ENCODE measurements at regions not wholly inside any gene's neighbourhood (a gene's known extent, or its start where the extent isn't known, plus 50 kb on each side); places are given as distances from the start of the nearest gene placed in this dataset.
A peak's percentile ranks its signal among the peaks of the same experiment; 100 is the strongest.
"Not testable (repeated sequence)": the region's sequence is repeated elsewhere in the genome, so short reads cannot be mapped to it uniquely, and the experiment has no call there.

DNA sequence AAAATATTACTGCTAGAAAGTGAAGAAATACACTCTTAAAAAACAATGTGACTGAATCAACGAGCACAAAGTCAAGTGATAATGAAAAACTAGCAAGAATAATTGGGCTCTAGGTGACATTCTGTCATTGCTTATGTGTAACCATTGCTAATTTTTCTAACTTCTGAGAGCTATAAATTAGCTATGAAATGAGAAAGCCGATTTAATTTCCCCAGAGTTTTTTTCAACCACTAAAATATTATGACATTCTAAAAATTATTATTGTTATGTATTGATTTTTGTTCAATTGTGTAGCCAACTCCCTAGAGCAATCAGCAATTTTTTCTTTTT, 458.6 kb upstream of the ATXN8OS start:
- DNase-seq, result no peak

DNA sequence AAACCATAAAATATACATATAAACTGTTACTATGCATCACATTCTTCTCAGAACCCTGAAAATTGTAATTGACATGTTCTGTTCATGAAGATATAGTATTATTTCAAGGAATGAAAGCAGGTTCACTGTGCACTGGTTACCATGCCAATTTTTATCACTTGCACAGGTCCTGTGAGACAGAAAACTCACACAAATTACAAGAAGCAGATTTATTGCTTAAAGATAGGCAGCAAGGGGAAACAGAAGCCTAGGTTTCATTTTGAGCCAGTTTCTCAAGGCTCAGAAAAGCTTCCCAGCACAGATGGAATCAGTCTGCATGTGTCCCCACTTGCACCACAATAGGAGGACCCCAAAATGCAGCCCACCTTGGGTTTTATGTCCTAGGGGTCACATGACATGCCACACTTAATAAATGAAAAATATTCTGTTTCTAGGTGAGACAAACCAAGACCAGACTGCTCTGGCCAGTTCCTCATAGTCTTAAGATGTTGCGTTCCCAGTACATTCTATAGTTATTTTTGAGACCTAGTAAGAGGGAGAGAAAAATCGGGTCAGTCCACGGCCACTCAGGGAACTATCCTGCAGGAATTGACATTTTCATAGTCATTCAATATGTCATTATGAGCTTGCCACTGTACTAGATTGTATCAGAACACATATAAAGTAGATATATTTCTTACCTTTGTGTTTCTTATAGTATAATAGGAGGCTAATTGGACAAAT, 459.1 kb upstream of the ATXN8OS start:
- DNase-seq, result no peak

GRCh38 chr13:69644447-69644846, 463.2 kb upstream of the ATXN8OS start:
- no peak for DNase-seq

DNA sequence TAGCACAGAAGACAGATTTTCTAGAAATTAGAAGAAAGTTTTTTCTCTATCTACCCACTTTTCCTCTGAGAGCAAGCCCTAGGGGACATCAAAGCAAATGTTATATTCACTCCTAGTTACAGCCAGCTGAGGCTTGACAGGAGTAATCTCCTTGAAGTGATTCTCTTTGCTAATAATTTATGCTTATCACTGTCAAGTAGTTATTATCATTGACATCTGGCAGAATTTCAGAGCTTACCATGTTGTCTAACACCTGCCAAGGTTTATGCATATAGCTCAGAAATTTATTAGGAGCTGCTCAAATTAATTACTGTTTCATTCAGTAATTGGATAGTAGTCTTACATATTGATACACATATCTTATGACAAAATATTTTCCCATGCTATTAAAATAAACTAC, 465.9 kb upstream of the ATXN8OS start:
- DNase-seq, result no peak

DNA sequence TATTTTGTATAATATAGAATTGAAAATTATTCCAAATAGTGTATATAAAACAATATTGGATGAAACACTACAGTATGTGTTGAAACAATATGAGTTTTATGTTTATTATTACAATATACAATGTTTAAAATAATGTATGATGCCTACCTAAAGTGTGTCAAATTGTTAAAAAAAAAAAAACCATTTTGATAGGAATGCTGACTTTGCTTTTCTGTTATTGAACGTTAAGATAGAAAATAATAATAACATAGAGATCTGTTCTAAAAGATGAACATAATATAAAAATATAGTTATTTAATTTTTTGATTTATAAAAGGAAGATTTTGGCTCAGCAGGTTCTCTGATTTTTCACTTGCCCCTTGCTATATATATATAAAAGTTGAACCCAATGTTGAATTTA, 474.6 kb upstream of the ATXN8OS start:
- DNase-seq, result no peak

DNA sequence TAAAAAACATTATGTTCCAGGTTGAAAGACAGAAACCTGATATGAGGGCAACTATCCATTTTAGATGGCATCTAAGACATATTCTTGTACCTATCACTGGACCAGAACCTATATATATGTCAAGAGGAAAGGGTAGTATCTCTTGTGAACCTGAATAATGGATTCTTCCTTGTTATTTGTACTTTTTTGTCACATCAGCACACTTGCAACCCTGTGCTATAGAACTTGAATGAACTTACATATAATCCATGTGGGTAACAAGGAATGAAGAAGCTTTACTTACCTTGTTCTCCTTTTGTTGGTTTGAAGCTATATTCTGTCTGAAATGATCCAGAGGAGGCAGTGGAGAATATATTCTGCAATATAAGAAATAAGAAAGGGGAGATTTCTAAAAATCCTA, 483.7 kb upstream of the ATXN8OS start:
- no peak for DNase-seq

GRCh38 chr13:69619651-69620050, 488.0 kb upstream of the ATXN8OS start:
- no peak for DNase-seq

DNA sequence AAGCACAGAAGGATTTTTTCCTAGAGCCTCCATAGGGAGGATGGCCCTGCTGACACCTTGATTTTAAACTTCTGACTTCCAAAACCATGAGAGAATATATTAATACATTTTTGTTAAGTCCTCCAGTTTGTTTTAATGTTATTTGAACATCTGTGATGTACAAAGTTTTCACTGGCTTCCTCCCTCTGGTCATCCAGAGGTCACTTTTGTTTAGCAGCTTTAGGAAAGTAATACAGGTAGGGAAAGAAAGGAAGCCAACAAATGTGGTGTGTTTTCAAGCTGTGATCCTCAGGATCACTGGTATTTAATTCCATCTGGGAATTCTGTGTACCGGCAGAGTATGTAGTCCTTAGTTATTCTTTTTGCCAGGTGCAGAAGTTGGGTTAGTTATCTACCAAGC, 488.8 kb upstream of the ATXN8OS start:
- no peak for DNase-seq

DNA sequence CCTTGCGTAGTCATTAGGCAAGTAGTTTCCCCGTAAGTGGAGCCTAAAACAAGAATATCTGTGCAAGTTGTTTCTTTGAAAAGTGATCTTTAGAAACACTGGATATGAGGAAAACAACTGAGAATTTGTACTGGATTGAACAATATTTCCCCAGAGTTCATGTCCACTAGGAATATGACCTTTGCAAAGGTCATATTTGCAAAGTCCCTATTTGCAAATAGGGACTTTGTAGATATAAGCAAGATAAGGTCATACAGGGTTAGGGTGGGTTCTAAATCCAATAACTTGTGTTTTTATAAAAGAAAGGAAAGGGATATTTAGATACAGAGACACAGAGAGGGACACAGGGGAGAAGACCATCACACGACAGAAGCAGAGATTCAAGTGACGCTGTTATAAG, 489.2 kb upstream of the ATXN8OS start:
- DNase-seq, result no peak

DNA sequence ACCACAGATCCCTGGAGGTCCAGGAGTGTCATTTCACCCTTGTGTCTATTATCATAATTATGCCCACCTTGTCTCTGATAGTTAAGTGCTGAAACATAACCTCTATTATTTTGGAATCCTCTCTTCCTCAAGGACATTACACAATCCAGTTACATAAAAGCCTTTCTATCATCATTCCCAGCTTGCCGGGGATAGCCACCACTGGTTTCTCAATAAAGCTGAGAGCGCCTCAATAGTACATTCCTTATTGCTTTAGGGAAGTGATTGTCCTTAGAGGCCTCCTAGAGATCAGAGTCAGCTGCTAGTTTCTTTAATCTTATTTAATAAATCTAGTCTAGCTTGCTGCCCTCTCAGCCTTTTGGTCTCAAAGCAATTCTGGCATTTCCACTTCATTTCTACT, 490.0 kb upstream of the ATXN8OS start:
- DNase-seq, result no peak

GRCh38 chr13:69616396-69616795, 491.2 kb upstream of the ATXN8OS start:
- no peak for DNase-seq

DNA sequence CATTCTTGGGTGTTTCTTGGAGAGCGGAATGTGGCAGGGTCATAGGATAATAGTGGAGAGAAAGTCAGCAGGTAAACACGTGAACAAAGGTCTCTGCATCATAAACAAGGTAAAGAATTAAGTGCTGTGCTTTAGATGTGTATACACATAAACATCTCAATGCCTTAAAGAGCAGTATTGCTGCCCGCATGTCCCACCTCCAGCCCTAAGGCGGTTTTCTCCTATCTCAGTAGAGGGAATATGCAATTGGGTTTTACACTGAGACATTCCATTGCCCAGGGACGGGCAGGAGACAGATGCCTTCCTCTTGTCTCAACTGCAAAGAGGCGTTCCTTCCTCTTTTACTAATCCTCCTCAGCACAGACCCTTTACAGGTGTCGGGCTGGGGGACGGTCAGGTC, 492.6 kb upstream of the ATXN8OS start:
- not testable (repeated sequence) for DNase-seq

DNA sequence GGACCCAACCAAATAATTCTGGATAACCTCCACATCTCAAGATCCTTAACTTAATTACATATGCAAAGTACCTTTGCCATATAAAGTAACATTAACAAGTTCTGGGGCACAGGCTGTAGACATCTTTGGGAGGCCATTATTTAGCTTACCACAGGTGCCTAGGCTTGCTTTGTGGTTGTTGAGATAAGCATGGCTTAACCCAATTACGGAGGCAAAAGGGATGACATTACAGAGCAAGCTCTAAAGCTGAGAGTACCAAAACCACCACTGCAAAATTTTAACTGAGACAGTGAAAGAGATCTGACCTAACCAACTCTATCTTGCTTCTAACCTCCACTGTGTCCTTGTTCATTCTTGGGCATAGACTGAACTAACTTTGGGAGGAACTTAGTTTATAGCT, 502.9 kb upstream of the ATXN8OS start:
- no peak for DNase-seq

DNA sequence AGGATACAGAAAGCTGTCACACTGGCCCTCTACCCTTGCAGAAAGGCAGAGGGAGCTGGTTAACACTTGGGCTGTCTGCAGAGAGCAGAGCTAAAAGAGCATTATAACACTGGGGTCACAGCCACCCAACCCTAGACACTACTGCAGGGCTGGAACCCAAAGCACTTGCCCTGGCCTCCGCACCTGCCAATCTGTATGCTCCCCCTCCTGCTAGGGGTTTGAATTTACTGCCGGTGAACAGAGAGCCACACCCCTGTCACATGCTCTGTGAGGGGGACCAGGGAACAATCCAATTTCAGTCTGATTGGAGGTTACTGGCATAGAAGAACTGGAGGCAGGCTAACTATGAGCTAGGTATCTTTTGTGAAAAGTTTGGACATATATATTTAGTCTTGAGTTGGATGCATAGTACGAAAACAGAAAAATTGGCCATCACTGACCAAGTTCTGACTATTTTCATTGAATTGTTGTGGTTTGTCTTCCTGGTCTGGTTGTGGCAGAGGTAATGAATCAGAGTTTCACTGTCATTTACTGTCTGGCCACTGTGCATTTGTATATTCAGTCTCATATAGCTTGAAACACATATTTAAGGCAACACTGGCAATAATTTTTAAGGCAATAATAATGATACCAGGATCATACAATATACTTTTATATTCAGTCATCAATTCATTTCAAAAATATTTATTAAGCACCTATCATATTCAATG, 504.3 kb upstream of the ATXN8OS start:
- DNase-seq, result no peak

DNA sequence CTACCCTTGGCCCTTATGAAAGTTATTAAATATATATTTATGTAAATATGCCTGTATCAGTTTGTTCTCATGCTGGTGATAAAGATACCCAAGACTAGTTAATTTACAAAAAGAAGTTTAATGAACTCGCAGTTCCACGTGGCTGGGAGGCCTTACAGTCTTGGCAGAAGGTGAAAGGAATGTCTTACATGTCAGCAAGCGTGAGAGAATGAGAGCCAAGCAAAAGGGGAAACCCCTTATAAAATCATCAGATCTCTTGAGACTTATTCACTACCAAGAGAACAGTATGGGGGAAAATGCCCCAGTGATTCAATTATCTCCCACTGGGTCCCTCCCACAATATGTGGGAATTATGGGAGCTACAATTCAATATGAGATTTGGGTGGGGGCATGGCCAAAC, 506.0 kb upstream of the ATXN8OS start:
- DNase-seq, result no peak

GRCh38 chr13:69600811-69601210, 506.8 kb upstream of the ATXN8OS start:
- DNase-seq, result no peak

DNA sequence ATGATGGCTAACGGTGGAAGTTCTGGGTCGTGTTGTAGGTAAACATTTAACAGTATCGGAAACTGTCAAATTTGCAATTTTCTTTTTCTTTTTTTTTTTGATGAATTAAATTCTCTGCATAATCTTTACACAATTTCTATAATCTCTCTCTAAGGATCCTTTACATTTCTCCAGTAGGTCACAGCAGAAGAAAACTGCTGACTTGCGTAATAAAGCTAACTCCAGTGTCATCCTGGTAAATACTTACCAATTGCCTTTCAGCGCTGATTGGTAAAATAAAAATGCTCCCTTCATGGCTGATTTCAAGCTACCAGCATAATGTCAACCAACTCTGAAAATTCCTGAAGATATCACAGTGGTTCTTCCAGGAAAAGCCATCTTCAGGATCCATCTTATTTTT, 510.5 kb upstream of the ATXN8OS start:
- no peak for DNase-seq

GRCh38 chr13:69595181-69595580, 512.4 kb upstream of the ATXN8OS start:
- DNase-seq, result no peak

GRCh38 chr13:69591437-69591836, 516.2 kb upstream of the ATXN8OS start:
- no peak for DNase-seq

DNA sequence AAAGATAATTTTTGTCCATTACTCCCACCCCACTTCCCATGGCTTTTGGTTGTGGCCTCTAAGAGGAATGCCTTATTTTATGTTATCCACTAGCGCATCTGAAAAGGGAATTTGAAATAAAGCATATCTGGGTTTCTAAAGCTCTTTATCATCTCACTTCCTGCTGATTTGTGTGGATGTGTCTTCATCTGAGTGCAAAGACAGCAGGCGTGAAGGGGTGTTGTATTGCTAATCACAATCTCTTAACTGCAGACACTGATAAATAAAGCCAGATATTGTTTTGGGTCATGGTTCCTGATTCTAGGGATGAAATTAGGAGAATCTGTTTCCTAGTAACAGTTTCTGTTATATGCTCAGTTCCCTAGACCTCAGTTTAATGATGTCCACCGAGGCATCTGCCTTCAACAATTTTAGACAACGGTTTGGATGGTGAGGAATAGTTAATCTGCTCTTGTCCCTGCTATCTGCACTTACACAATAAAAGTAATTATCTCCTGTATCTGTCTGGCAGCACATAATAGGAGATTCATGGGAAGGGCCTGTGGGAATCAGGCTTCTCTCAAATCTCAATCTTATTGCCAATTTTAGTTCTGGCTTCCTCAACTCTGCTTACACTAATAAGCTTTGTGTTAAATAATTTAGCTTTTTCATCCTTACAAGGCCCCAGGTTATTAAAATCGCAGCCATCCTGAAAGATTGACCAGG, 517.9 kb upstream of the ATXN8OS start:
- no peak for DNase-seq

DNA sequence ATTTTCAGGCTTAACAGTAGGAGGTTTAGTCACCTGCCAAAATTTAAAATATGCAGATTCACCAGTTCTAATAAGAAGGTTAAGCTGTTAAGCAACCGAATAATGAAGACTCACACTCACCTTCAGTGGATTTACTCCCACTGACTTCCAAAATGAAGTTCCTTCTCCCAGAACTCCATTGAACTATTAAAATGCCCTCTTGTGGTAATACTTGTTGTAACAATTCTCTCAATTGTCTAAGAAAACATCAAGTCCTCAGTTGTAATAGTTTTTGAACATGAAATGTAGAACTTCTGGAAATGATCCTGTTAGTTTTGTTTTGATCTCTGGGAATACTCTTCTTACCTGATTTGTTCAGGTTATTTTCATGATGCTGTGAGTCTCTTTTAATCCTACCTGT, 522.0 kb upstream of the ATXN8OS start:
- DNase-seq, result no peak

GRCh38 chr13:69580255-69580654, 527.4 kb upstream of the ATXN8OS start:
- DNase-seq, result no peak

GRCh38 chr13:69579351-69579750, 528.3 kb upstream of the ATXN8OS start:
- DNase-seq, result peak in 1 of 2 experiments; percentile 4

GRCh38 chr13:69571606-69572323, 535.9 kb upstream of the ATXN8OS start:
- DNase-seq, result no peak
